ENCODE measurements at regions not wholly inside any gene's neighbourhood (a gene's known extent, or its start where the extent isn't known, plus 50 kb on each side); places are given as distances from the start of the nearest gene placed in this dataset.
A peak's percentile ranks its signal among the peaks of the same experiment; 100 is the strongest.

DNA sequence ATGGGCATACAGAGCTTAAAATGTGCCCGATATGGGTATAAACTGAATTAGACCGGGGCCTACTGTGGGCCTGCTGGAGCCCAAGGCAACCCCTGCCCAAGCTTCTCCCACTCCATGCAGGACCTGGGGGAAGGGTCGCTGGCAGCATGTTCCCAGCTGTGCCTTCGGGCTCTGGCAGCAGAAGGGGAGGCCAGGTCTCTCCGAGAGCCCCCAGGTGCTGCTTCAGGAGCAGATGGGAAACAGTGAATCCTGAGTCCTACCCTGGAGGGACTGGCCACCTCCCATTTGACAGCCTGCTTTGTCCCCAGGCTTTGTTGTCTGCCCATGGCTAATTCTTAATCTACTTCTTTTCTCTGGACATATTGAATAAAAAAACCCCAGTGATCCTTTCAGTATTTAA, 315.6 kb upstream of the B3GAT1 start:
- H3K4me1 ChIP-seq (replicated peaks; ENCODE audit: insufficient read depth) = no peaks in the 10 kb centered on the region
- ChIA-PET POLR2A (ENCODE audit: unreplicated experiment) (no interaction called here), CTCF (no interaction called here)
- no TSS peak for BruUV-seq (replicated peaks)
- H4K20me1 ChIP-seq (ENCODE audit: insufficient read depth) = no peaks in the 10 kb centered on the region
- no peak overlapping the region for H2AFZ ChIP-seq
- no peak for DNase-seq
- no peaks in the 10 kb centered on the region for H3K9me2 ChIP-seq (ENCODE audit: insufficient read depth)
- no peaks in the 10 kb centered on the region for H3F3A ChIP-seq (ENCODE audit: insufficient read depth, low read depth)
- peaks cover 92% of the 10 kb centered on the region for H3K27me3 ChIP-seq (ENCODE audit: insufficient read depth, low read depth)
- no peaks in the 10 kb centered on the region for H3K9me3 ChIP-seq (ENCODE audit: insufficient read depth, low read depth)
- H3K27ac ChIP-seq = no peak overlapping the region
- intact Hi-C loops (cut with micrococcal nuclease; ENCODE audit: unreplicated experiment) = no loop called here
- no peak overlapping the region for H3K4me2 ChIP-seq
- H3K4me3 ChIP-seq = no peak overlapping the region
- no peaks in the 10 kb centered on the region for H3K36me3 ChIP-seq (ENCODE audit: low read depth)
- H3K79me2 ChIP-seq (ENCODE audit: low read depth) = no peaks in the 10 kb centered on the region
- no peak for TF ChIP-seq EZH2 (IDR thresholded peaks at IDR 0.05; ENCODE audit: low read depth)
- TF ChIP-seq, protein P1, sequence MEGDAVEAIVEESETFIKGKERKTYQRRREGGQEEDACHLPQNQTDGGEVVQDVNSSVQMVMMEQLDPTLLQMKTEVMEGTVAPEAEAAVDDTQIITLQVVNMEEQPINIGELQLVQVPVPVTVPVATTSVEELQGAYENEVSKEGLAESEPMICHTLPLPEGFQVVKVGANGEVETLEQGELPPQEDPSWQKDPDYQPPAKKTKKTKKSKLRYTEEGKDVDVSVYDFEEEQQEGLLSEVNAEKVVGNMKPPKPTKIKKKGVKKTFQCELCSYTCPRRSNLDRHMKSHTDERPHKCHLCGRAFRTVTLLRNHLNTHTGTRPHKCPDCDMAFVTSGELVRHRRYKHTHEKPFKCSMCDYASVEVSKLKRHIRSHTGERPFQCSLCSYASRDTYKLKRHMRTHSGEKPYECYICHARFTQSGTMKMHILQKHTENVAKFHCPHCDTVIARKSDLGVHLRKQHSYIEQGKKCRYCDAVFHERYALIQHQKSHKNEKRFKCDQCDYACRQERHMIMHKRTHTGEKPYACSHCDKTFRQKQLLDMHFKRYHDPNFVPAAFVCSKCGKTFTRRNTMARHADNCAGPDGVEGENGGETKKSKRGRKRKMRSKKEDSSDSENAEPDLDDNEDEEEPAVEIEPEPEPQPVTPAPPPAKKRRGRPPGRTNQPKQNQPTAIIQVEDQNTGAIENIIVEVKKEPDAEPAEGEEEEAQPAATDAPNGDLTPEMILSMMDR (conservative IDR thresholded peaks at IDR 0.05) = no peak

DNA sequence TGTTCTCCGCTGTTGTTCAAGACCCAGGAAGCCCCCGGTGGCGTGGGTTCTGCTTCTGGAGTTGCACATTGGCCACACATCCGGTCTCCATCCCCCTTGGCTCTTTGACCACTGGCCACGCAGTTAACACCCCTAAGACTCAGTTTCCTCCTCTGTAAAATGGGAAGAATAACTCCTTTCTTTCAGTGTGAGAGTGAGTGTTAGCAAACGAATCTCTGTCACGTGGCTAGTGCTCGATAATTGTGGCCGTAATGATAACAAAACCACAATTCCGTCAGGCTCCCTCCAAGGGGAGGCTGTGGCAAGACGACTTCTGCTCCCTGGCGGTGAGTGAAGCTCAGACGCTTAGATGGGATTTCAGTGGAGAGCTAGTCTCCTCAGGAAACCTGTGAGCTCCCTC, 315.2 kb upstream of the B3GAT1 start:
- no peaks in the 10 kb centered on the region for H3K9me3 ChIP-seq (ENCODE audit: insufficient read depth, low read depth)
- BruUV-seq (replicated peaks) = no TSS peak
- TF ChIP-seq EZH2 (IDR thresholded peaks at IDR 0.05; ENCODE audit: low read depth) = no peak
- TF ChIP-seq, protein P1 (conservative IDR thresholded peaks at IDR 0.05) = no peak
- H3K27ac ChIP-seq = no peak overlapping the region
- H3K79me2 ChIP-seq (ENCODE audit: low read depth) = no peaks in the 10 kb centered on the region
- H3K36me3 ChIP-seq (ENCODE audit: low read depth) = no peaks in the 10 kb centered on the region
- POLR2A ChIA-PET (ENCODE audit: unreplicated experiment) = no interaction called here
- H3K9me2 ChIP-seq (ENCODE audit: insufficient read depth) = no peaks in the 10 kb centered on the region
- no peak overlapping the region for H3K4me3 ChIP-seq
- no peaks in the 10 kb centered on the region for H3F3A ChIP-seq (ENCODE audit: insufficient read depth, low read depth)
- intact Hi-C loops (cut with micrococcal nuclease; ENCODE audit: unreplicated experiment) = no loop called here
- peaks cover 88% of the 10 kb centered on the region for H3K27me3 ChIP-seq (ENCODE audit: insufficient read depth, low read depth)
- no peaks in the 10 kb centered on the region for H4K20me1 ChIP-seq (ENCODE audit: insufficient read depth)
- no peak overlapping the region for H3K4me2 ChIP-seq
- no peak overlapping the region for H2AFZ ChIP-seq
- no peak for DNase-seq
- CTCF ChIA-PET = no interaction called here
- no peaks in the 10 kb centered on the region for H3K4me1 ChIP-seq (replicated peaks; ENCODE audit: insufficient read depth)

- CTCF ChIA-PET = no interaction called here
- no peaks in the 10 kb centered on the region for H3K9me2 ChIP-seq (ENCODE audit: insufficient read depth)
- intact Hi-C loops (cut with micrococcal nuclease; ENCODE audit: unreplicated experiment) = no loop called here
- TF ChIP-seq EZH2 (IDR thresholded peaks at IDR 0.05; ENCODE audit: low read depth) = no peak
- TF ChIP-seq, protein P1 (conservative IDR thresholded peaks at IDR 0.05) = 0 out of 2 replicates have a peak, but pooled peaks have one; percentile 36
- no peaks in the 10 kb centered on the region for H3F3A ChIP-seq (ENCODE audit: insufficient read depth, low read depth)
- no peaks in the 10 kb centered on the region for H3K4me1 ChIP-seq (replicated peaks; ENCODE audit: insufficient read depth)
- H3K4me2 ChIP-seq = no peak overlapping the region
- POLR2A ChIA-PET (ENCODE audit: unreplicated experiment) = no interaction called here
- H2AFZ ChIP-seq = no peak overlapping the region
- H3K36me3 ChIP-seq (ENCODE audit: low read depth) = no peaks in the 10 kb centered on the region
- H4K20me1 ChIP-seq (ENCODE audit: insufficient read depth) = no peaks in the 10 kb centered on the region
- H3K79me2 ChIP-seq (ENCODE audit: low read depth) = no peaks in the 10 kb centered on the region
- no peak overlapping the region for H3K4me3 ChIP-seq
- no peaks in the 10 kb centered on the region for H3K9me3 ChIP-seq (ENCODE audit: insufficient read depth, low read depth)
- no TSS peak for BruUV-seq (replicated peaks)
- H3K27ac ChIP-seq = no peak overlapping the region
- H3K27me3 ChIP-seq (ENCODE audit: insufficient read depth, low read depth) = peaks cover 76% of the 10 kb centered on the region
- DNase-seq = peak in 1 of 2 experiments; percentile 25
Measured at GRCh38 chr11:134725716-134726639, 313.9 kb upstream of the B3GAT1 start.
